ENCODE measurements at regions not wholly inside any gene's neighbourhood (a gene's known extent, or its start where the extent isn't known, plus 50 kb on each side); places are given as distances from the start of the nearest gene placed in this dataset.

GRCh38 chr10:114753126-114753525, 68.5 kb upstream of the FHIP2A start:
- no peak for TF ChIP-seq CTCF (IDR thresholded peaks at IDR 0.05; ENCODE audit: extremely low read depth, missing control alignments)
- no peak for DNase-seq (ENCODE audit: low spot score)

GRCh38 chr10:114754445-114755320, 66.9 kb upstream of the FHIP2A start:
- no peak for TF ChIP-seq CTCF (IDR thresholded peaks at IDR 0.05; ENCODE audit: extremely low read depth, missing control alignments)
- DNase-seq (ENCODE audit: low spot score) = no peak

GRCh38 chr10:114755537-114755936, 66.0 kb upstream of the FHIP2A start:
- no peak for DNase-seq (ENCODE audit: low spot score)
- TF ChIP-seq CTCF (IDR thresholded peaks at IDR 0.05; ENCODE audit: extremely low read depth, missing control alignments) = no peak

- no peak for TF ChIP-seq CTCF (IDR thresholded peaks at IDR 0.05; ENCODE audit: extremely low read depth, missing control alignments)
- no peak for DNase-seq (ENCODE audit: low spot score)
These were observed 63.2 kb upstream of the FHIP2A start for GRCh38 chr10:114758331-114758730.

GRCh38 chr10:114761205-114762193, 60.1 kb upstream of the FHIP2A start:
- no peak for DNase-seq (ENCODE audit: low spot score)

GRCh38 chr10:114762811-114763210, 58.8 kb upstream of the FHIP2A start:
- DNase-seq (ENCODE audit: low spot score) = no peak
- TF ChIP-seq CTCF (IDR thresholded peaks at IDR 0.05; ENCODE audit: extremely low read depth, missing control alignments) = no peak

More at GRCh38 chr10:114761205-114762193, 60.1 kb upstream of the FHIP2A start:
- TF ChIP-seq CTCF (IDR thresholded peaks at IDR 0.05; ENCODE audit: extremely low read depth, missing control alignments) = no peak

GRCh38 chr10:114764656-114765055, 56.9 kb upstream of the FHIP2A start:
- TF ChIP-seq CTCF (IDR thresholded peaks at IDR 0.05; ENCODE audit: extremely low read depth, missing control alignments) = no peak
- DNase-seq (ENCODE audit: low spot score) = no peak

Data from GM20000 (cell line).